HG03025 (cell line): ENCODE measurements at regions not wholly inside any gene's neighbourhood (a gene's known extent, or its start where the extent isn't known, plus 50 kb on each side); places are given as distances from the start of the nearest gene placed in this dataset.

Source experiments
- ATAC-seq: cut with Tn5 transposase; IDR thresholded peaks from one replicate; pipeline ENCODE4 v1.9.1; 2021; ENCODE audit warnings: mild to moderate bottlenecking, moderate library complexity; ENCODE audit not compliant: unreplicated experiment, low FRiP score

GRCh38 chr6:144888621-144889020 lies 603.5 kb downstream of the UTRN start:
- no peak for ATAC-seq

GRCh38 chr6:144893680-144894151 lies 608.6 kb downstream of the UTRN start:
- ATAC-seq = no peak

- ATAC-seq = no peak
Observed at GRCh38 chr6:144894240-144894639, 609.1 kb downstream of the UTRN start.

GRCh38 chr6:144895313-144896278 lies 610.5 kb downstream of the UTRN start:
- no peak for ATAC-seq

- ATAC-seq = no peak
Observed at GRCh38 chr6:144896289-144896688, 611.2 kb downstream of the UTRN start.

GRCh38 chr6:144896871-144897270 lies 611.7 kb downstream of the UTRN start:
- no peak for ATAC-seq

- ATAC-seq = no peak
Observed at GRCh38 chr6:144897441-144897921, 612.3 kb downstream of the UTRN start.

- ATAC-seq = no peak
Observed at GRCh38 chr6:144898052-144898689, 613.0 kb downstream of the UTRN start.

GRCh38 chr6:144898741-144899140 lies 613.6 kb downstream of the UTRN start:
- ATAC-seq = no peak

GRCh38 chr6:144899161-144899560 lies 614.0 kb downstream of the UTRN start:
- no peak for ATAC-seq

- ATAC-seq = no peak
Observed at GRCh38 chr6:144901412-144901811, 616.3 kb downstream of the UTRN start.

- no peak for ATAC-seq
Observed at GRCh38 chr6:144908004-144908403, 622.9 kb downstream of the UTRN start.

GRCh38 chr6:144909753-144910285 lies 624.7 kb downstream of the UTRN start:
- ATAC-seq = no peak

GRCh38 chr6:144911322-144911721 lies 626.2 kb downstream of the UTRN start:
- ATAC-seq = no peak

GRCh38 chr6:144912474-144912873 lies 627.3 kb downstream of the UTRN start:
- no peak for ATAC-seq

GRCh38 chr6:144918073-144918472 lies 632.9 kb downstream of the UTRN start:
- no peak for ATAC-seq

GRCh38 chr6:144919560-144919959 lies 634.4 kb downstream of the UTRN start:
- no peak for ATAC-seq

GRCh38 chr6:144920391-144920961 lies 635.3 kb downstream of the UTRN start:
- ATAC-seq = no peak

- no peak for ATAC-seq
Observed at GRCh38 chr6:144921206-144921975, 636.3 kb downstream of the UTRN start.

- ATAC-seq = no peak
Observed at GRCh38 chr6:144922120-144922722, 637.1 kb downstream of the UTRN start.
